Eye (tissue), 1 donor: ENCODE measurements at regions not wholly inside any gene's neighbourhood (a gene's known extent, or its start where the extent isn't known, plus 50 kb on each side); places are given as distances from the start of the nearest gene placed in this dataset.

Source experiments
- DNase-seq: peaks from one replicate; pipeline ENCODE4 v3.0.0-alpha.2; 2015

DNA sequence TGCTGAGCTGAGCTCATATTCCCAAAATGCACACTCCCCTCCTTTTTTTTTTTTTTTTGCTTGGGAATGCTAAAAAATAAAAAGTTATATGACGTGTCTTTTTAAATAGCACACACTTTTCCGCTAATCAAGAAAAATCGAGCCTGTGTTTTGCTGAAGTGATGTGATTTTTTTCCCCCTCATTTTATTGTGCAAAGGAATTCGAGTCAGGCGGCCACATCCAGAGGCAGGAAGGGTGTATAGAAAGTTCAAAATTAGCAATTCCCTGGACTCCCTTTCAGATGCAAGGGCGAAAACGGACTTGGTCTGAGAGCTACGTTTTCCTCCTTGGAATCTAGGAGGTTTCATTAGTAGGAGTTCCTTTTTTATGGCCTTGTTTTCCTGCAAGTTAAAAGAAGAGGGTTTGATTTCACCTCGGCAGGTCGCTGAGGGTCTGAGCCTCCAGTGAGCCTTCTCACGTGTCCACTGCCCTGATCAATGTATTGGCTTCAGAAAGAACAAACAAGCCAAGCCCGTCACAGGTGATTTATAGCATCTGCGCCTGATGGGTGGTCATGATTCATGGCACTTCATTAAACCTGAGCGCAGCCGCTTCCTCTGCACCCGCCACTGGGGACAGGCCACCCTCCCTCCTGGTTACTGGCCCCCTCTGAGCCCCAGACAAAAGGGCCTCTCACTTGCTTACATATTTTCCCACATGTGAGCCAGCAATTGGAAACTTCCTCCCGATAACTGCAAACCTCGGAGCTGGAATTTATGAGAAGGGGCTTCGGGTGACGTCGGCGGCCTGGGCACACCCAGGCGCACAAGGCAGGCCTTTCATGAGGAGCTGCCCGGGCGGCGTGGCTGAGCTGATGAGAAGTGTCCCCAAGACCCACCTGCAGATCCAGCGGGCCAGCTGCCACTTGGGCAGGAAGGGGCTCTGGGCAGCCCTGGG, 64.4 kb upstream of the LINC01488 start:
- peak; percentile 54 for DNase-seq

DNA sequence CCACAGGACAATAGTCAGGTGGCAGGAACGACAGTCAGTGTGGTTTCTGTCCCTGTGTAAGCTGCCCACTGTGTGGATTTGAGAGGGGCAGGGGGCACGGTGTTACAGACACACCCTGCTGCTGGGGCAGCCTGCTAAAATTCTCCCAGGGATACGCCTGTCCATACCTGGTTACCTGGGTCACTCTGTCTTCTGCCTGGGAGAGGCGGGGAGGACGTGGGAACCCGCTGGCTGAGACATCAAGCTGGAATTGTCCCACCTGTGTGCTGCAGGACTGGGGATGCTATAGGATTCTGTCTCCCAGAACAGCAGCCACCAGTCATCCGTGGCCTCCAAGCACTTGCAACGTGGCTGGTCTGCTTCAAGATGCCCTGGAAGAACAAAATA, 63.8 kb upstream of the LINC01488 start:
- DNase-seq = no peak

DNA sequence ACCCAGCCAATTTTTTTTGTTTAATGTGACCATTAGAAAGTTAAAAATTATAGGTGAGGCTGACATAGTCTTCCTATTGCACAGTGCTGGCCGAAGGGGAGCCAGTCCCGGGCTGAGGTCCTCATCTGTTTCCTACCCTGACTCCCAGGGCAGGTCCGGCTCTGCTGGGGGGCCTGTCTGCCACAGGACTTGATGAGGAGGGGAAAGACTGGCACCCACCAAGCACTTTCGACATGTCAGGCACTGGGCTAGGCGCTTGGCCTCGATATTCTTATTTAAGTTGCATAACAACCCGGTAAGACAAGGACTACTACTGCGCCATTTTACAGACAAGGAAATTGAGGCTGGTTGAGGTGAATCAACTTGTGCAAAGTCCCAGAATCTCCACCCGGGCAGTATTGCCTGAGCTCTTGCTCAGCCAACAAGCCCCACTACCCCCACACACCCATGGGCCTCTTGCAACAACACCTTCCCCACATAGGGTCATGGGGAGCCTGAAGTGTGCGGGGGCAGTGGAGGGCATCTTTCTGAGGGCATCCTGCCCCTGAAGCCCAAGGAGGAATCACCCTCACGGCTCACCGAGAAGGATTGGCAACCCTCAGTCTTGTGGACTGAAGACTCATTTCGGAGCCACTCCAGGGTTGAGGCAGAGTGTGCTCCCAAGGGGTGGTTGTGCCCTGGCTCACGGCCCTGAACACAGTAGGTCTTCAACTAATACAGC, 62.7 kb upstream of the LINC01488 start:
- no peak for DNase-seq

DNA sequence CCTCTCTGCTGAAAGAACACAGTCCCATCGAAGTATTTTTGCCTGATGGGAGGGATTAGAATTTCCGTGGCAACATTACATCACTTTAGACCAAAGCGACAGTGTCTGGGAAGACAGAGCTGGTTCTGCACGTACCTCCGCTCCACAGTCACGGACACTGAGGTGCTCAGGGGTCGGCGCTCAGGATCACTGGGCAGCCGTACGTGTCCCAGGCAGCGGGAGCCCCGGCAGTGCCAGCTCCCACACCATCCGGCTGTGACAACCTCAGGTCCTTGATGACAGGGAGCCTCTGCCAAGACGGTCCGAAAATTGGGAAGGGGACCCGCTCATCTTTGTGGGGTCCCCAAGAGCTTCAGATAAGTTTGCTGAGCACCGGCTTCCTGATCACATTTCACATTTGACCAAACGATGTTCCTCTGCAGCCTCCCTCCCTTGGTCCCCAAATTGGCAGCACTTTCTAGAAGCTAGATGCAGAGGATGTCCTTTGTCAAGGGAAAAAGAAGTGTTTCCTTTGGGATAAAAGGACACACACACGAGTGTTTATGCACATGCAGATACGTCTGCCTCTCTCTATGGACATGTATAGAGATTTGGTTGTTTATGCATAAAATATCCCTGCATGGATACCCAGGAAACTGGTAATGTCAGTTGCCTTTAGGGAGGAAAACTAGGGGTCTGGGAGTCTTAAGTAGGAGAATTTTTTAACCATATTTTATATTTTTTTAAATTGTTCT, 61.6 kb upstream of the LINC01488 start:
- DNase-seq = no peak

DNA sequence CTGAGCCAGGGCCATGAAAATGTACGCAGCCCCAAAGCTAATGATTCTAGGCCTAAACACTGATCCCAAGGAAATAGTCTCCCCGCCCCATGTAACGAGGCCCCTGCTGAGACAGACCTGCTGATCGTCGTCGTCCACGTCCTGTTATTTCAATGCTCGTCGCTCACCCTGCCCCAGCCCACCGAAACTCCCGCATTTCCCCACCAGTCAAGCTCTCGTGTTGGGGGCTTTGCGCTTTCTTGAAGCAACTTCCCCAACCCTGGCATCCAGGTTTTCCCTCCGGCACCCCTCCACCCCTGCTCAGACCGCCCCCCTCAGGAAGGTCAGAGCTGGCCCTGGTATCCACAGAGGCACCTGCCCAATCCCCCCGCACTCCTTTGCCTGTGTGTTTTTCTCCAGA, 58.8 kb upstream of the LINC01488 start:
- DNase-seq = no peak

DNA sequence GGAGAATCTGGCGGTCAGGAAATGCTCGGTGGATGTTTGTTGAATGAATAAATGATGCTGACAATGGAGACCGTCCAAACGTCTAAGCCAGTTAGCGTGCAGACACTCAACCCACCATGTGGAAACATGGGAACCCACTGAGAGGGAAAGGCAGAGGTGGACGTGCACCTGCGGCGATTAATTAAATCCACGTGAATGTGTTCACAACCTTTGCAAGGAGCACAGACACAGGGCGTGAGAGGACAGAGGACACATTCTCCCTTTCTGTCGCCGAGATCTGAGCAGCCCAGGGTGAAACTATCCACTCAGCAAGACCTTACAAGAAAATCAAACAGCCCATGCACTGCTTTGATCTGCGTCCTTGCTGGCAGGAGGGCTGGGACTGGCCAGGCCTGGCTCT, 58.3 kb upstream of the LINC01488 start:
- no peak for DNase-seq

DNA sequence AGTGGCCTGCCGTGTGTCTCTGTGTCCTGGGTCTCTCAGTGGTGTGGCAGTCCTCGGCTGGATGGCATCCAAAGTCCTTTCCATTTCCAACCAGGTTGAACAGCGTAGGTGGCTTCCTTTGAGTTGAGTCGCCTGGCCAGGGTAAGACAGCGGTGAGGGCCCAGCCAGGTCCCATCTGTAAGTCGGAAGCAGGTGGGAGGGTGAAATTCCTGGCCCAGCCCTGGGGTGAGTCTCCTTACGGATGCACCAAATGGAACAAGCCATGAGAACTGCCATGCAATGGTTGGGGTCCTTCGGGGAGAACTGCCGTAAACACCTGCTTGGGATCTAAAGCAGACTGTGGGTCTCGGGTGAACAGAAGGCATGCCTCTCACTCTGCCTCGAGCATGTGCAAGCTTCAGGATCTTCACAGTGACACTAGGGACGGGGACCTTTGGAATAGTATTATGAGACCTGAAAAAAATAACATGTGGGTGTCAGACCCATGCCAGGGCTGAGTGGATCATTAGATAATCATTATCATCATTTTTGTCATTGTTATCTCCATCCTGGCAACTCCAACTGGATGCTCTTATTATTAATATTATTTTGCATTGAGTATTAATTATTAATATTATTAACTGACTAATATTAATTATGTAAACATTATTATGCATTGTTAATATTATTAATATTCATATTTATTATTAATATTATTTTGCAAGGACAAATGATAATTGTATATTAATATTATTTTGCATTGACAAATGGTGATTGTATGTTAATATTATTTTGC, 57.7 kb upstream of the LINC01488 start:
- DNase-seq = no peak

DNA sequence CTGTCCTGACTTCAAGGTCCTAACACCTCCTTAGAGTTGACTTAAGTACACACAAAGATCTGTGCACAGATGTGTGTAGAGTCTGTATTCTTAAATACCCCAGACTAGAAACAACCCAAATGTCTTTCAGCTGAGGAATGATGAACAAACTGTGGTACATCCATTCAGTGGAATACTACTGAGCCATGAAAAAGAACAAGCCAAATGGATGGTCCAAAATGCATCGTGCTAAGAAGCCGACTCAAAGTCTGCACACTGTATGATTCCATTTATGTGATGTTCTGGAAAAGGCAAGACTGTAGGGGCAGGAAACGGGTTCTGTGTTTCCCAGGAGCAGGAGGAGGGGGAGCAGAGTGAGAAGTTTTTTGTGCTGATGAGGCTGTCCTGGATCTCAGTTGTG, 56.7 kb upstream of the LINC01488 start:
- no peak for DNase-seq

DNA sequence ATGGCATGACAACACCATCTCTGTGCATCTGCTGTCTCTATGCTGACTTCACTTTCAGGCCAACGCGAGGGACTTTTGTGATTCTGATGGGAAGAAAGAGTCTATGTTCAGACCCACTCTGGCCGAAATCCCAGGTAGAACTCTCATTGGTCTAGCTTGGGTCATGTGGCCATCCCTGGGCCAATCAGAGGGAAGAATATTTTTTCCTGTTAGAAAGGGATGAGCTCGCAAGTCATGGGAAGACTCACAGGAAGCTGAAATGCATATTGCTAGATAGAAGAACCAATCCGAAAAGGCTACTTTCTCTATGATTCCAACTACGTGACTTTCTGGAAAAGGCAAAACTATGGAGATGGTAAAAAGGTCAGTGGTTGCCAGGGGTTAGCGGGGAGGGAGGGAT, 56.0 kb upstream of the LINC01488 start:
- DNase-seq = no peak

DNA sequence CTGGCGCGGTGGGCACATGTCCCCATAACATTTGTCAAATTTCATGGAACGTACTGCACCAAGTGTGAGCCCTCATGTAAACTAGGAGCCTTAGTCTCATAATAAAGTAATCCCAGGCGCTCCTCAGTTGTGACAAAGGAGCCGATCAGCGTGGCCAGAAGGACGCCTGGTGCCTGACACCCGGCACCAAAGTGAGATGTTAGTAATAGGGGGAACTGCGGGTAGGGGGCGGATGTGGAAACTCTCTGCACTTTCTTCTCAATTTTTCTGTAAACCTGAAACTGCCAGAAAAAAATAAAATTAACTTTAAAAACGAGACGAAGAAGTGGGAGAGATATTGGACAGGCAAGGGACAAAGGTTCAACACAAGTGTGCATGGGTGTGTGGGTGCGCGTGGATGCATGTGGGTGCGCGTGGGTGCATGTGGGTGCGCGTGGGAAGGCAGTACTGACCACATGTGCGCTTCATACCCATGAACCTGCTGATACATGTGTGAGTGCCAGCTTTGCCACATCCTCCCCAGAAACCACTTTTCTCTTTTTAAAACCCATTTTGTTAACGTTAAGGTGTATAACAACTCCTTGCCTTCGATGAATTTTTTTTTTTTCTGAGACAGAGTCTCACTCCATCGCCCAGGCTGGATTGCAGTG, 55.4 kb upstream of the LINC01488 start:
- no peak for DNase-seq

DNA sequence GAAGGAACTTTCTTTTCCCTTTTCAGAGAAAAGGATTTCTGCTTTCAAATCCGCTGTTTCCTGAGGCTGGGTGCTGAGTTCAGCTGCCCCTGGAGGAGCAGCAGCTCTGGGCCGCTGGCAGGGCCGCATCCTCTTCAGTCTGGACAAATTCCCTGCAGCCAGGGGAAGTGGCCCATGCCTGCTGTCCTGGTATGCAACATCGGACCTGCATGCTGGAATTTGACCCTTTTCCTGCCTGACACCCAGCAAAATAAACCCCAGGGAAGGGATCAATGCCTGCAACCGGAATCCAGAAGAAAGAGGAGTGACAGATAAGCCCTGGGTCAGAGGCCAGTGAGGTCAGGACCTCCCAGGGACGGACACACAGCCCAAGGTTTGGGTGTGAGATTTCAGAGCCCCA, 54.1 kb upstream of the LINC01488 start:
- DNase-seq = no peak

DNA sequence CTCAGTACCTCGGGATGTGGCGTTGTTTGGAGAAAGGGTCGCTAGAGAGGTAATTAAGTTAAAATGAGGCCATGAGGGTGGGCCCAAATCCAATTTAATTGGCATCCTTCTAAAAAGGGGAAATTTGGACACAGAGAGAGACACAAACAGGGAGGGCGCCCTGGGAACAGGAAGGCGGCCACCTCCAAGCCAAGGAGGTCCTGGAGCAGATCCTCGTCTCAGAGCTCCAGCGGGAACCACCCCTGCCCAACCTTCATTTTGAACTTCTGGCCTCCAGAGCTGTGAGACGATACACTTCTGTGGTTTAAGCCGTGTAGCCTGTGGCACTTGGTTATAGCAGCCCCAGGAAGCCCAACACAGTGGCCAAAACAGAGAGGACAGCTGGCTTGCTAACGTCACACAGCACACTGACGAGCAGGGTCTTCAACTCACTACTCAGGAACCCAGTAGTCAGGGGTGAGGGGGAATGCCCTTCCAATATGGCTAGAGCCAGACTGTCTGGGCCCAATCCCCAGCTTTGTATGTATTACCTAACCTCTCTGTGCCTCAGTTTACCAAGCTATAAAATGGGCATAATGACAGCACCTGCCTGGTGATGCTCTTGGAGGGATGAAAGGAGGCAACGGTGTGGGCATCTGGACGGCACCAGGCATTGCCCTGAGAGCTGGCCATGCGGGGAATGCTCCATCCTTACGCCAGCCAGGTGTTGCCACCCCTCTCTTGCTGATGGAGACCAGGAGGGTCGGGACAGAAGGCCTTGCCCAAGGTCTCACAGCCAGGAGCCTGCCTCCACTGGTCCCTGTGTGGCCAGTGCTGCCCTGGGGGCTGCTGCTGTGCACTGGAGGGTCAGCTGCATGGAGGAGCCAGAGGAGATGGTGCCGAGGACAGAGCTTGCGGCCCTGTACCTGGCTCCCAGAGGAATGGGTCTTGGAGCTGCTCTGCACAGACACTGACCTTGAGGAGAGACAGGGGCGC, 53.3 kb upstream of the LINC01488 start:
- DNase-seq = no peak

DNA sequence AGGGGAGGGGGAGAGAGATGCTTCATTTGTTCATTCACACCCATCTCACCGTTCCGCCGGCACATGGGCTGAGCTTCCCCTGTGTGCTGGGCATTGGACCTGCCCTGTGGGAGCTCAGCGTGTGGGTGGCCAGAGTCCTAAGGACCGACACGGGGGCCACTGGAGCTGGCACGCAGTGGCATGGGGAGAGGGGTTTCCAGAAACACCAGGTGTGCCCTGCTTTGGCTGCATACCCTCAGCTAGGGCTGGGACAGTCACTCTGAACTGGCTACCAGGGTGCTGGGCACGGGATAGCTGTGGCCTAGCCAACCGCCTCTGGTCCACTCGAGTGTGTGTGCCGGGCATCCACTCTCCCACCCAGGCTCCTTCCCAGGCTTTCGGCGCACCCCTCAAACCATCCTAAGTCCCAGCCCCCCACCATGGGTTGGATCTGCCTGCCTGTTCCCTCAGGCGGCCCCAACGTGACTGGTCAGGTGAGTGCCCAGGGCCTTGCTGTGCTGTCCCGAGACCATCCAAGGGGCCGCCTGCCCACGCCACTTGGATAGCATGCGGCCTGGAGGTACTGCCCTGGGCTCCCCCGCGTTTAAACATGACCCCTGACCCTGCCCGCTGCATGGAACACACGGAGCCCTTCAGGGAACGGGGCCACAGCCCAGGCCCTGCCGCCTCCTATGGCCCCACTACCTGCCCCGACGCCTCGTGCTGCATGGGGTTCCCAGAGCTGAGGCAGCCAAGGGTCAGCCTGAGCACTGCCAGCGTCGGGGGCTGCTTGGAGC, 51.6 kb upstream of the LINC01488 start:
- no peak for DNase-seq

DNA sequence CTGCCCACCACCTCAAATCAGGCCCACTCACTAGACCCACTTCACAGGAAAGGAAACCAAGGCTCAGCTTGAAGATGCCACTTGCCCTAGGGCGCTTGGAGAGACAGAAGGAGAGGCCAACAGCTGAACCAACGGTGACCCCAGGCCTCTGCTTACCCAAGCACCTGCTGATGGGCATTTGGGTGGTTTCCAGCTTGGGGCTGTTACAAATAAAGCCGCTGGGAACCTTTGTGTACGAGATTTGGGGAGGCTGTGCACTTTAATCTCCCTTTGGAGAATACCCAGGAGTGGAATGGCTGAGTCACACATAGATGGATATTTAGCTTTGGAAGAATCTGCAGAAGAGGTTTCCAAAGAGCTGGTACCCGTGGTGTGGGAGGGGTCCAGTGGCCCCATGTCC, 50.9 kb upstream of the LINC01488 start:
- no peak for DNase-seq

DNA sequence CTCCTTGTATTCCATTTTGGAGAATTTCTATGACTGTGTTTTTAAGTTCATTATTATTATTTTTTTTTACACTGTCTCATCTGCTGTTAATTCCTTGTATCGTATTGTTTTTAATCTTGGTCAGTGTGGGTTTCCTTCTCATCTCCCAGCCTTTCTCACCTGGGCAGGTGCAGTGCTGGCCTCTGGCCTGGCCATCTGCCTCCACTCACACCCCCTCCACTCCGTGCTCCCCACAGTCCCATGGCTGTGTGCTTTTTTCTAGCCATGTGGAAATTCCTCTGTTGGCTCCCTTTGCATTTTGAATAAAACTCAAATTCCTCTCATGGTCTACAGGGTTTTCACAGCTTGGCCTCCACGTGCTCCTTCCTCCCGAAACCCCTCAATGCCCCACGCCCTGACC, 50.3 kb upstream of the LINC01488 start:
- DNase-seq = no peak
